Activated CD4-positive, alpha-beta T cell treated with anti-CD3 and anti-CD28 coated beads for 36 hours (primary cell): ENCODE measurements at regions not wholly inside any gene's neighbourhood (a gene's known extent, or its start where the extent isn't known, plus 50 kb on each side); places are given as distances from the start of the nearest gene placed in this dataset.

ENCODE experiments used
- ATAC-seq: fragments of 200-7000 bp; cut with Tn5 transposase; one replicate; pipeline ENCODE4 v1.10.0; 2021; ENCODE audit warnings: mild to moderate bottlenecking, moderate library complexity
- CTCF ChIA-PET: fragments of 350-600 bp; sonication (Branson Sonifier 250); formaldehyde crosslinking; loops from one replicate; lab custom pipeline; 2021; ENCODE audit warnings: antibody characterized with exemption; lab: Charles Lee
- POLR2A ChIA-PET: fragments of 350-600 bp; sonication (Branson Sonifier 250); formaldehyde crosslinking; loops from one replicate; lab custom pipeline; 2021; ENCODE audit warnings: antibody characterized with exemption, inconsistent platforms; lab: Charles Lee
- DNase-seq: peaks from one replicate; pipeline ENCODE4 v3.0.0-alpha.2; 2020
- H3K27ac Mint-ChIP-seq: one replicate; pipeline ENCODE4 v1.8.0; 2021; ENCODE audit warnings: mixed read lengths
- H3K27me3 Mint-ChIP-seq: one replicate; pipeline ENCODE4 v1.8.0; 2021; ENCODE audit warnings: mixed read lengths
- H3K36me3 Mint-ChIP-seq: one replicate; pipeline ENCODE4 v1.8.0; 2021; ENCODE audit warnings: low read depth, mixed read lengths
- H3K4me1 Mint-ChIP-seq: one replicate; pipeline ENCODE4 v1.8.0; 2021; ENCODE audit warnings: mixed read lengths
- H3K4me3 Mint-ChIP-seq: one replicate; pipeline ENCODE4 v1.8.0; 2021; ENCODE audit warnings: mild to moderate bottlenecking, moderate library complexity, mixed read lengths
- H3K9me3 Mint-ChIP-seq: one replicate; pipeline ENCODE4 v1.8.0; 2021; ENCODE audit warnings: low read depth, mixed read lengths
- intact Hi-C, 2 experiments: fragments of 100-400 bp; cut with DNase I in 1 of 2; cut with micrococcal nuclease in 1 of 2; formaldehyde crosslinking; loops; one replicate each; pipeline versions ENCODE4 v1.14.2 to v1.15.1; 2022 to 2024; cut with DNase I, micrococcal nuclease

DNA sequence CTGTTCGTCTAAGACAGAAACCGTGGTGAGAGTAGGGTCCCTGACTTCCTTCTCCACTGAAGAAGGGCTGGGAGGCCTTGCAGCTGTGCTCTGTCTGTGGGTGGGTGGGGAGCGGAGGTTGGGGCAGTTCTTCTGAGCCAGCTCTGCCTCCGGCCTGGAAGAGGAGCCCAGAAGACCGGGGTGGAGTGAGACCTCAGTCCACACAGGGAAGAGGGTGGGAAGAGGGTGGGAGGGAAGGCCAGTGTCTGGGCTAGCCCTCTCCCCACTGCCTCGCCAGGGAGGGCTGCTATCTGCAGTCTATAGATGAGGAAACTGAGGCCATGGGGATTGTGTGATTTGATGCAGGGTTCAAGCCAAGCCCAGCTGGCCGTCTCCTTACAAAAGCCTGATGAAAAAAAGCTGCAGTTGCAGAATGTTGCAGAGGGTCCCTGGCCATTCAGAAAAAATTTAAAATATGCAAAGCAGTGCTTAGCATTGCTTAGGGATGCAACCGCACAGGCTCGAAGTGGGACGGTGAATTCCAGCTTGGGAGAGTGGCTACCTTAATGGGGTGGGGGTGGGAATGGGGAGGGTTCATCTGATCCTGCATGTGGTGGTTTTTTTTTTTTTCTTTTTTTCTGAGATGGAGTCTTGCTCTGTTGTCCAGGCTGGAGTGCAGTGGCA lies 181.6 kb upstream of the HS6ST1 start:
- CTCF ChIA-PET, result no interaction called here
- H3K27me3 Mint-ChIP-seq, result peaks cover 2% of the 10 kb centered on the region
- H3K4me1 Mint-ChIP-seq, result no peaks in the 10 kb centered on the region

DNA sequence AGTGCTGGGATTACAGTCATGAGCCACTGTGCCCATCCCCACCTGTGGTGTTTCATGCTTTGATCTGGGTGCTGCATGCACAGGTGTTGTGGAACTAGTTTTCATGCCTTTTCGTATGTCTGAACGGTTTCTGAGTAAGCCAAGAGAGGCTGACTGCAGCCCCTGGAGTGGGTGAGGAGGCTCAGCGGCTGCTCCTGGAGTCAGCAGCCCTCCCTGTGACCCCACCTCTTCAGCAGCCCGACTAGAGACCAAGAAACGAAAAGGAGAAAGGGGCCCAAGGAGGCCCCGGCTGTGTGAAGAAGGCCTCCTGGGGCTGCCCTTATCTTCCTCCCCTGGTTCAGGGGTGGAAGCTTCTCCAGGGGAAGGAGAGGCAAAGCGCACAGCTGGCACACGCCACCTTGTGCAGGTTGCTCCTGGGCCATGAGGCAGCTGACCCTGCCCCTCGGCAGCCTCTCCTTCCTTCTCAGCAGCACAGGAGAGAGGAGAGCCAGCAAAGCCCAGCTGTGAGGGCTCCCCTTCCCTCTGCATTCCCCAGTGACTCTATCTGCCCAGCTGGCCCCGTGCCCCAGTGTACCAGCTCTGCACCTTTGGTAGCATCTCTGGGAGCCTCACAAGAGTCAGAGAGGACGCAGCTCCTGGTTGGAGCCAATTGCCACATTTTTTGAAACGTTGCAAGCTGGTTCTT lies 182.5 kb upstream of the HS6ST1 start:
- DNase-seq (no peak), ATAC-seq (no peak)
- no peaks in the 10 kb centered on the region for H3K9me3 Mint-ChIP-seq
- intact Hi-C loops, result no loop called here
- no peaks in the 10 kb centered on the region for H3K36me3 Mint-ChIP-seq
- no peak overlapping the region for H3K4me3 Mint-ChIP-seq
- H3K27ac Mint-ChIP-seq, result no peak overlapping the region
- CTCF ChIA-PET, result no interaction called here
- peaks cover 2% of the 10 kb centered on the region for H3K27me3 Mint-ChIP-seq
- POLR2A ChIA-PET, result no interaction called here
- H3K4me1 Mint-ChIP-seq, result no peaks in the 10 kb centered on the region

More for the DNA sequence above, 181.6 kb upstream of the HS6ST1 start:
- Mint-ChIP-seq H3K27ac (no peak overlapping the region), H3K36me3 (no peaks in the 10 kb centered on the region), H3K4me3 (no peak overlapping the region), H3K9me3 (no peaks in the 10 kb centered on the region)
- intact Hi-C loops, result no loop called here
- POLR2A ChIA-PET, result no interaction called here
- ATAC-seq, result no peak
- DNase-seq, result no peak

DNA sequence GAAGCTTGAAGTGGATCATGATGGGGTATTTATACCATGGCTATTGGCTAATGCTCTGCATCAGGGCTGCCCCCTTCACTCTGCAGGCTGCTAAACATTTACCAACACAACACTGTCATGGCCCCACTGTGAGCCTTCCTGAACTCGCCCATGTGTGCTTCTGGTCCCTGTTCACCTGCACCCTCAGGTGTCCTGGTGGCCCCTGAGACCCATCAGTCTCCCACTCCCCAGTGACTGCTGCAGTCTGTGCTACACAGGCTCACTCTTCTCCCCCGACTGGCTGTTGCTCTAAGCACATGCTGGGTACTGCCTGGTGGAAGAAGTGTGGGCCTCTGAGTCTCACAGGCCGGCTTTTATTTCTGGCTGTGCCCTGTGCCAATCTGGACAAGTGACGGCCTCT lies 183.0 kb upstream of the HS6ST1 start:
- Mint-ChIP-seq H3K27me3 (peaks cover 2% of the 10 kb centered on the region), H3K27ac (no peak overlapping the region), H3K9me3 (no peaks in the 10 kb centered on the region), H3K4me3 (no peak overlapping the region), H3K36me3 (no peaks in the 10 kb centered on the region), H3K4me1 (no peaks in the 10 kb centered on the region)
- DNase-seq (no peak), ATAC-seq (no peak)
- ChIA-PET POLR2A (no interaction called here), CTCF (no interaction called here)
- intact Hi-C loops, result no loop called here

DNA sequence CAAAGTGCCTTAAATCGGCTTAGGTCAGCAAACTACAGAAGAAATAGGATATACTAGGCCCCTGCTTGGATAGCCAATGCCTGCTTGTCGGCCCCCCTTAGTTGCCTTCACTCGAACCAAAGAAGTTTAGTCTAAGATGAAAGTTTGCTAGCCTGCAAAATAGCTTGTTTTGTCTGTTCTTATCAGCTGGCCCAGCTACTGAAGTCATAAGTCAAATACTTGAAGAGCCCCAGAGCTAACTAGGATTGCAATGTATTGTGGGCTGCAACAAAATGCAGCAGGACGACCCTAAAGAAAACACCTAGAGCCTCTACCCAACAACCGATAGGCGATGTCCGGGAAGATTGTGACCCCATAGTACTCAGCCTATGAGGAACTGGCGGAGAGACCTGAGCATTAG lies 183.5 kb upstream of the HS6ST1 start:
- DNase-seq, result no peak
- no peaks in the 10 kb centered on the region for H3K9me3 Mint-ChIP-seq
- CTCF ChIA-PET, result no interaction called here
- H3K27ac Mint-ChIP-seq, result no peak overlapping the region
- ATAC-seq, result no peak
- no peak overlapping the region for H3K4me3 Mint-ChIP-seq
- POLR2A ChIA-PET, result no interaction called here
- peaks cover 2% of the 10 kb centered on the region for H3K27me3 Mint-ChIP-seq
- H3K36me3 Mint-ChIP-seq, result no peaks in the 10 kb centered on the region
- intact Hi-C loops, result no loop called here
- H3K4me1 Mint-ChIP-seq, result no peaks in the 10 kb centered on the region

DNA sequence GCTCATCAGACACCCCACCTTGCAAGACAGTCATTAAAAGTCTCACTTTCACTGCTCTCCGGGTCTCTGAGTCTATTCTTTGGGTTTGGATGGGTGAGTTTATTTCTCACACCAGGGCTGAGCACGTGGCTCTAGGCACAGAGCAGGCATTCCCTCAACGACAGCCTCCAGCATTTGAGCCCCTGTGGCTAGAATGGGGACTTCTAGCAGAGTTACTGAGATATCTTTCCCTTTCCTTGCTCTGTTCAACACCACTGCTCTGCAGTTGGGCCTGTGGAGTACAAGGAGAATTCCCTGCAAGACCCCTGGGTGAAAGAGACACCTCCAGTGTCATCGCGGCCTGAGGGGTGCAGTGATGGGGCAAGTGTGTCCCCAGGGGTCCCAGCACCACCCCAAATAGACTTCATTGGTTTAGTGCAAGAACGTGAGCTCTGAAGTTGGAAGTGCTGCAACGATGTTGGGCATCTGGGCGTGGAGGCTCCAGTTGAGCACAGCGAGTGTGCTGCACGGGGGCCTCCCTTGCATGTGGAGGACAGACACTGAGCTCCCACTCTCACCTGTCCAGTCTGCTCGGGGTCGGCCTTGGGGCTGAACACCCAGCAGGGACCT lies 184.1 kb upstream of the HS6ST1 start:
- Mint-ChIP-seq H3K4me3 (no peak overlapping the region), H3K27ac (no peak overlapping the region), H3K9me3 (no peaks in the 10 kb centered on the region), H3K27me3 (peaks cover 2% of the 10 kb centered on the region), H3K4me1 (no peaks in the 10 kb centered on the region), H3K36me3 (no peaks in the 10 kb centered on the region)
- CTCF ChIA-PET, result no interaction called here
- POLR2A ChIA-PET, result no interaction called here
- no peak for ATAC-seq
- DNase-seq, result no peak
- intact Hi-C loops, result no loop called here

DNA sequence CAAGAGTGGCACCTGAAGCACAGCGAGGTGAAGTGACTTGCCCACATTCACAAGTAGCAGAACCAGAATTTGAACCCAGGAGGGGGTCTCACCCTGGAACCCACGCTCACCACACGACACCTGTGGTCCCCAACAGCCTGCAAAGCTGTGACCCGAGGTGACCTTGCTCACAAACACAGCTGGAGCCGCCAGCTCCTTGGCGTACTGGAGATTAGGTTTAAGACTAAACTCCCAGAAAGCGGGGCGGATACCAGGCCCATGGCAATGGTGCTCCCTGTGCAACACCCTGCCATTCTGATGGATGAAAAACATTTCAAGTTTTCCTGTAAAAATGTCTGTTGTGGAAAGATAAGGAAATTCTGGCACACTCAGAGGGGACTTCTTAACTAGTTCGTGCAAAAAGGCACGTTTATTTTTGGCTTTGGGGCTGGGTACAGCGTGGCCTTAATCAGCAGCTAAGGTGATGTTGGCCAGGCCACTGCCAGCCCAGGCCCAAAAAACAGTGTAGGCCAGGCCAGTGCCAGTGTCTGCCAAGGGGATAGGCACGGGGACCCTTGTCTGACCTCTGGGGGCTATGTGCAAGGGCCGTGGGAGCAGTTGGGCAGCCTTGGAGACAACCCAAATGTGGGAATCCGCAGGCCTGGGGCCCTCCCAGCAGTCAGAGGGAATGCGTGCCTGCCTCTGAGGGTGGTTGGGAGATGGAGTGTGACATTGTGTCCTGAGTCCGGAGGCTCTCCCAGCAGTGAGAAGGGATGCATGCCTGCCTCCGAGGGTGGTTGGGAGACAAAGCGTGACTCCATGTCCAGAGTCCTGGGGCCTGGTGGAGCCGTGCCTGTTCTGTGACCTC lies 185.0 kb upstream of the HS6ST1 start:
- H3K4me3 Mint-ChIP-seq, result no peak overlapping the region
- no peaks in the 10 kb centered on the region for H3K4me1 Mint-ChIP-seq
- ChIA-PET CTCF (interaction anchor here (0.6 kb wide), 2 partner anchors 11 to 24 kb away, joined by 3 read pairs; no protein-coding TSS in a partner anchor), POLR2A (no interaction called here)
- no peak overlapping the region for H3K27ac Mint-ChIP-seq
- ATAC-seq (no peak), DNase-seq (no peak)
- intact Hi-C loops, result no loop called here
- H3K36me3 Mint-ChIP-seq, result no peaks in the 10 kb centered on the region
- no peaks in the 10 kb centered on the region for H3K9me3 Mint-ChIP-seq
- peaks cover 2% of the 10 kb centered on the region for H3K27me3 Mint-ChIP-seq

DNA sequence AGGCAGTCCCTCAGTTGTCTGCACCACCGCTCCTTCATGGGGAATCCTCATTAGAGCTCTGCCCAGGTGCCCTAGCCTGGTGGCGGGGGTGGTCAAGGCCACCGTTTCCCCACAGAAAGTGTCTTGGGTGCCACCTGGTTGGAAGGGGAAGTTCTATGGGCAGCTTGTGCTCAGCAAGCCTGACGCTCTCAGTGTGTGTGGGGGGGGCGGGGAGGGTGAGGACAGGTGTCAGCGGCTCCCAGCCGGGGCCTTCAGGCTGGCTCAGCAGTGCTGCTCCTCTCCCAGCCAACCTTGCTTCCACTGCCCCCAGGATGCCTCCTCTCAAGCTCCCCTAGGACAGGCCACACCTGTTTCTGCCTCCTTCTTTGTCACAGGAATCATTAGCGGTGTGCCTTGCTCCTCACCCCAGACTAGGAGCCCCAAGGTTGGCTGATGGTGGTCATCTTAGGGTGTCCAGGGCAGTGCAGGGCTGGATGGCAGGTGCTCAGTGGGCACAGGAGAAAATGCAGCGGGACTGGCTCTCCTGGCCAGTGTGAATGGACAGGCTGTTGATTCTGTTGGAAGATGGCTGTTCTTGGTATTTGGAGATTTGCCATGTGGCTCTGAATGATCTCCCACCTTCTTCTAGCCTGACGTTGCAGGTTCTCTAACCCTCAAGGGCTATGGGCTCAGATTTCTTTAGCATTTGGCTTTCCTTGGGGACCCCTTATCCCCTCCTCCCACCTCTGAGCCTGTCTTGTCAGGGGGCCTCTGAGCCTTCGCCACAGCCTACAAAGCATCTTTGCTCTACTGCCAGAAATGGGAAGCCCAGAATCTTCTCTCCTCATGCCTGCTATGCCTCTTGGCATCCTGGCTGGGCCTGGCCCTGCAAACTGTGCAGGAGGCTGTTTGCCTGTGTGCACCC lies 185.8 kb upstream of the HS6ST1 start:
- ATAC-seq, result no peak
- ChIA-PET POLR2A (no interaction called here), CTCF (interaction anchor here (0.6 kb wide), 2 partner anchors 10 to 25 kb away, joined by 3 read pairs; no protein-coding TSS in a partner anchor)
- intact Hi-C loops, result no loop called here
- Mint-ChIP-seq H3K36me3 (no peaks in the 10 kb centered on the region), H3K4me3 (no peak overlapping the region), H3K27me3 (peaks cover 1% of the 10 kb centered on the region), H3K9me3 (no peaks in the 10 kb centered on the region), H3K4me1 (no peaks in the 10 kb centered on the region), H3K27ac (no peak overlapping the region)
- DNase-seq, result no peak

DNA sequence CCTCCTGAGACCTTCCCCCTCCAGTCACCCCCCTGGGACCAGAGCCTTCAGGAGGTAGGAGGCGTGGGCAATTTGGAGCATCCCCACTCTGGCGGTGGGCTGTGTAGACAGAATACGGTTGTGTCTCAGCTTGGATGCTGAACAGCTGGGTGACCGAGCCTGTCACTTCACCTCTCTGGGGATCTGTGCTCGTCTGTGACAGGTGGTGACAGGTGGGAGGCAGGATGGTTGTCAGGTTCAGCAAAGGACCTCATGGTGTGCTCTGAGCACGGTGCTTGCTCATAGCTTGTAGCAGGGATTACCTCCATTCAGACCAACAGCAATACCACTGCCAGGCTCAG lies 186.5 kb upstream of the HS6ST1 start:
- ATAC-seq, result no peak

DNA sequence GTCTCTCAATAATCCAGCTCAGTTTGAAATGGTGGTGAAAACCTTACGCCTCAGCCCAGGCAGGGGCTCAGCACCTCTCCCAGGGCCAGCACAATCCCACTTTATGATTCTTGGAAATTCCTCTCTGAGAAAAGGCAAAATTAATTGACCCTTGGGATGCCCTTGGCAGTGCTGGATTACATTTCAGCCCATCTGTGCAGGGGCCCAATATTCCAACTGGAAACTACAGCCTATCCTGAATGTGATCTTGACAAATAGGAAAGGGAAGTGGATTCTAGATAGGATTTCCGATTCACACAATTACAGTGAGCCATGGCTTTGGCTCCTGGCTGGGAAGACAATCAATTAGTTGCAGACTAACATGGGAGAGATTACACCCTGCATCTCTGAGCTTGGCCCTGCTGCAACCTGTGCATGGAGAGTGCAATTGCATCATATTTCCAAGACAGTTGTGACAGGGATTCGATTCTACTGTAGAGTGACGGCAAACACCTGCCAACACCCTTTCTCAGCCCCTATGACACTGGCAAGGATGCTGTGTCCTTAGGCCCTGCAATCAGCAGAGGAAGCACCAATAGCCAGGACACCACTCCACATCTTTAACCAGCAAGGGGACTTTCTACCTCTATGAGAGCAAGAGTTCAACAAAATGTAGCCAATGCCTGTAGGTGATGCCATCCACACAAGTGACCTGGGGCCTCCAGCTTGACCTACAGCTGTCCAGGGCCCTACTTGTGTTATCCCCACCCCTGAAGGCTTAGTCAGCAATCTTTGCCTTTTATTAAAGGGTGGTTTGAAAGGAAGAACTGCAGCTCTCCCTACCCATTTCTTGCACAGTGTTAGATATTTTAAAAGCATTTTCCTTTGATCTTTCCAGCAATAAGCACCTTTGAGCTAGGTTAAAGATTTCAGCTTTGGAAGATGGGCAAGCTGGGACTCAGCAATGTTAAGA lies 187.2 kb upstream of the HS6ST1 start:
- no peak for ATAC-seq
- H3K27ac Mint-ChIP-seq, result no peak overlapping the region
- intact Hi-C loops, result no loop called here
- H3K9me3 Mint-ChIP-seq, result no peaks in the 10 kb centered on the region
- no peaks in the 10 kb centered on the region for H3K36me3 Mint-ChIP-seq
- ChIA-PET POLR2A (no interaction called here), CTCF (interaction anchor here (1.2 kb wide), 1 partner anchor 18 kb away, joined by 3 read pairs; no protein-coding TSS in a partner anchor)
- H3K4me3 Mint-ChIP-seq, result no peak overlapping the region
- H3K4me1 Mint-ChIP-seq, result no peaks in the 10 kb centered on the region
- DNase-seq, result no peak
- no peaks in the 10 kb centered on the region for H3K27me3 Mint-ChIP-seq

More for the DNA sequence above, 186.5 kb upstream of the HS6ST1 start:
- no peaks in the 10 kb centered on the region for H3K9me3 Mint-ChIP-seq
- no peak for DNase-seq
- H3K4me3 Mint-ChIP-seq, result no peak overlapping the region
- ChIA-PET CTCF (no interaction called here), POLR2A (no interaction called here)
- no peak overlapping the region for H3K27ac Mint-ChIP-seq
- no peaks in the 10 kb centered on the region for H3K36me3 Mint-ChIP-seq
- H3K27me3 Mint-ChIP-seq, result no peaks in the 10 kb centered on the region
- intact Hi-C loops, result no loop called here
- no peaks in the 10 kb centered on the region for H3K4me1 Mint-ChIP-seq

DNA sequence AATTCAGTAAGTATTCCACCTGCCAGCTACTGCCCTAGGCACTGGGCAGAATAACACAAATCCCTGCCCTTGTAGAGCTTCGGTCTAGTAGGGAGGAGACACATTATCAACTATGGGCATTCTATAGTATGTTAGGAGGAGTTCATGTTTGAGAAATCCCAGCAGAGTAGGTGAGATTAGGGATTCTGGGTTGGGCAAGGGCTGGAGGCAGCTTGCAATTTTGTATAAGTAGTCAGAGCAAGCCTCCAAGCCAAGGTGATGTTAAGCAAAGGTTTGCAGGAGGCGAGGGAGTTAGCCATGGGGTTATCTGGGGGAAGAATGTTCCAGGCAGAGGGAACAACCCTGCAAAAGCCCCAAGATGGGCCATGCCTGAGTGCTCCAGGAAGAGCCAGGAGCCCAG lies 187.9 kb upstream of the HS6ST1 start:
- ATAC-seq (no peak), DNase-seq (no peak)
- ChIA-PET POLR2A (no interaction called here), CTCF (interaction anchor here (1.2 kb wide), 1 partner anchor 19 kb away, joined by 3 read pairs; no protein-coding TSS in a partner anchor)
- no peaks in the 10 kb centered on the region for H3K4me1 Mint-ChIP-seq
- H3K9me3 Mint-ChIP-seq, result no peaks in the 10 kb centered on the region
- intact Hi-C loops, result no loop called here
- H3K36me3 Mint-ChIP-seq, result no peaks in the 10 kb centered on the region
- no peaks in the 10 kb centered on the region for H3K27me3 Mint-ChIP-seq
- H3K27ac Mint-ChIP-seq, result no peak overlapping the region
- no peak overlapping the region for H3K4me3 Mint-ChIP-seq
